ENCODE measurements at regions not wholly inside any gene's neighbourhood (a gene's known extent, or its start where the extent isn't known, plus 50 kb on each side); places are given as distances from the start of the nearest gene placed in this dataset.

DNA sequence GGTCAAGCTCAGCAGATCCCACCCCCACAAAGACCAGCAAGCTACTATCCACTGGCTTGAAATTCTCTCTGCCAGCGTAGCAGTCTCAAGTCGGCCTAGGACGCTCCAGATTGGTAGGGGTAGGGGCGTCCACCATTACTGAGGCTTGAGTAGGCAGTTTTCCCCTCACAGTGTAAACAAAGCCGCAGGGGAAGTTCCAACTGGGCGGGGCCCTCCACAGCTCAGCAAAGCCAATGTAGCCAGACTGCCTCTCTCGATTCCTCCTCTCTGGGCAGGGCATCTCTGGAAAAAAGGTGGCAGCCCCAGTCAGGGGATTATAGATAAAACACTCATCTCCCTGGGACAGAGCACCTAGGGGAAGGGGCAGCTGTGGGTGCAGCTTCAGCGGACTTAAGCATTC is 1064.9 kb upstream of the TENM4 start:
- TF ChIP-seq, protein P1, sequence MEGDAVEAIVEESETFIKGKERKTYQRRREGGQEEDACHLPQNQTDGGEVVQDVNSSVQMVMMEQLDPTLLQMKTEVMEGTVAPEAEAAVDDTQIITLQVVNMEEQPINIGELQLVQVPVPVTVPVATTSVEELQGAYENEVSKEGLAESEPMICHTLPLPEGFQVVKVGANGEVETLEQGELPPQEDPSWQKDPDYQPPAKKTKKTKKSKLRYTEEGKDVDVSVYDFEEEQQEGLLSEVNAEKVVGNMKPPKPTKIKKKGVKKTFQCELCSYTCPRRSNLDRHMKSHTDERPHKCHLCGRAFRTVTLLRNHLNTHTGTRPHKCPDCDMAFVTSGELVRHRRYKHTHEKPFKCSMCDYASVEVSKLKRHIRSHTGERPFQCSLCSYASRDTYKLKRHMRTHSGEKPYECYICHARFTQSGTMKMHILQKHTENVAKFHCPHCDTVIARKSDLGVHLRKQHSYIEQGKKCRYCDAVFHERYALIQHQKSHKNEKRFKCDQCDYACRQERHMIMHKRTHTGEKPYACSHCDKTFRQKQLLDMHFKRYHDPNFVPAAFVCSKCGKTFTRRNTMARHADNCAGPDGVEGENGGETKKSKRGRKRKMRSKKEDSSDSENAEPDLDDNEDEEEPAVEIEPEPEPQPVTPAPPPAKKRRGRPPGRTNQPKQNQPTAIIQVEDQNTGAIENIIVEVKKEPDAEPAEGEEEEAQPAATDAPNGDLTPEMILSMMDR (IDR thresholded peaks at IDR 0.05): no peak
- TF ChIP-seq POLR2A (IDR thresholded peaks at IDR 0.05): no peak
- Histone ChIP-seq H3K36me3 (no peaks in the 10 kb centered on the region), H3K4me3 (no peak overlapping the region), H3K9me3 (no peaks in the 10 kb centered on the region), H3K27ac (no peak overlapping the region), H3K27me3 (no peaks in the 10 kb centered on the region), H3K4me1 (no peaks in the 10 kb centered on the region)
- DNase-seq: no peak

- H3K4me3 ChIP-seq: no peak overlapping the region
- no peaks in the 10 kb centered on the region for H3K27me3 ChIP-seq
- no peaks in the 10 kb centered on the region for H3K4me1 ChIP-seq
- no peaks in the 10 kb centered on the region for H3K9me3 ChIP-seq
- TF ChIP-seq, protein P1 (IDR thresholded peaks at IDR 0.05): no peak
- no peak for TF ChIP-seq POLR2A (IDR thresholded peaks at IDR 0.05)
- DNase-seq: no peak
- no peak overlapping the region for H3K27ac ChIP-seq
- no peaks in the 10 kb centered on the region for H3K36me3 ChIP-seq
These were observed 1063.2 kb upstream of the TENM4 start for GRCh38 chr11:80503990-80504389.

GRCh38 chr11:80502511-80502910 is 1061.7 kb upstream of the TENM4 start:
- no peak for DNase-seq
- no peaks in the 10 kb centered on the region for H3K36me3 ChIP-seq
- no peak for TF ChIP-seq POLR2A (IDR thresholded peaks at IDR 0.05)
- TF ChIP-seq, protein P1 (IDR thresholded peaks at IDR 0.05): no peak
- no peak overlapping the region for H3K4me3 ChIP-seq
- no peak overlapping the region for H3K27ac ChIP-seq
- no peaks in the 10 kb centered on the region for H3K27me3 ChIP-seq
- H3K9me3 ChIP-seq: no peaks in the 10 kb centered on the region
- H3K4me1 ChIP-seq: no peaks in the 10 kb centered on the region

DNA sequence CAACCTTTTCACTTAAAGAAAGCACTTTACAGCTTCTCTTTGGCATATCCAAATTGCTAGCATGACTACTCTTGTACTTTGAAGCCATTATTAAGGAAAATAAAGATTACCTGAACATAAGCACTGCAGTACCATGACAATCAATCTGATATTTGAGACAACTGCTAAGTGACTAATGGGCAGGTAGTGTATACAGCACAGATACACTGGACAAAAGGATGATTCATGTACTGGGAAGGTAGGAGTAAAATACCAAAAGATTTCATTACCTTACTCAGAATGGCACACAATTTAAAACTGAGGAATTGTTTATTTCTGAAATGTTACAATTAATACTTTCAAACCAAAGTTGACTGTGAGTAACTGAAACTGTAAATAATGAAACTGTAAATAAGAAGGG is 1054.3 kb upstream of the TENM4 start:
- TF ChIP-seq POLR2A (IDR thresholded peaks at IDR 0.05): no peak
- TF ChIP-seq, protein P1 (IDR thresholded peaks at IDR 0.05): no peak
- H3K27me3 ChIP-seq: no peaks in the 10 kb centered on the region
- H3K4me1 ChIP-seq: no peaks in the 10 kb centered on the region
- no peak for DNase-seq
- peaks cover 0 to 4% (median 0%) of the 10 kb centered on the region in 4 donors for H3K9me3 ChIP-seq
- H3K36me3 ChIP-seq: no peaks in the 10 kb centered on the region
- no peak overlapping the region for H3K27ac ChIP-seq
- H3K4me3 ChIP-seq: no peak overlapping the region

DNA sequence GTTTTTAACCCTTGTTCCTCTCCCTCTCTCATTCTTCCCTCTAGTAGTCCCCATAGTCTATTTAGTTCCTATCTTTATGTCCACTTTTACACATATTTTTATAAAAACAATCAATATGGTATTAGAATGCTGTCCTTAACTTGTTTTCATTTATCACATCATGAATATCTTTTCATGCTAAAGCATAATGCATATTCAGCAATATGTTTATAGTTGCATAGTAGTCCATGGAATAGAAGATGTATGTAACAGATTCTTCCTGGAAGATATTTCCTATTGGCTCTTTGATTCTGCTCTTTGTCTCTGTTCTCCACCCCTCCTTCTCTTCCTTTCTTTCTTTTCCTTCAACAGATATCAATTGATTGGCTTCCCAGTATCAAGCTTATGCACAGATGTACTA is 1047.1 kb upstream of the TENM4 start:
- no peak for TF ChIP-seq POLR2A (IDR thresholded peaks at IDR 0.05)
- no peak overlapping the region for H3K27ac ChIP-seq
- no peak overlapping the region for H3K4me3 ChIP-seq
- H3K27me3 ChIP-seq: no peaks in the 10 kb centered on the region
- no peaks in the 10 kb centered on the region for H3K9me3 ChIP-seq
- H3K36me3 ChIP-seq: no peaks in the 10 kb centered on the region
- no peaks in the 10 kb centered on the region for H3K4me1 ChIP-seq
- DNase-seq: no peak

DNA sequence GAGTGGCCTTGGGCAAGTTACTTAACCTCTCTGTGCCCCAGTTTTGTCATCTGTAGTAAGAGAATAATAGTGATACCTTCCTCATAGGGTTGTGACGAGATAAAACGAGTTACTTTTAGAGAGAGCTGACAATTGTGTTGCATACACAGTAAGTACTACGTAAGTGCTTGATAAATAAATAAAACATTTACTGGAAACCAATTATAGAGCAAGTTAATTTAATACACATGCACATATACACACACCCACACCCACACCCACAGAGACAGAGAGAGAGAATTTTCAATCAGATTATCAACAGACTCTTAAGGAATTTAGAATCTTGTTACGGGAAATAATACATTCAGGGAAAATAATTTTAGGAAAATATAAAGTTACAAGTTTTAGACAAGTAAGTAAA is 1045.8 kb upstream of the TENM4 start:
- no peak for DNase-seq
- H3K9me3 ChIP-seq: no peaks in the 10 kb centered on the region
- no peaks in the 10 kb centered on the region for H3K4me1 ChIP-seq
- H3K4me3 ChIP-seq: no peak overlapping the region
- H3K36me3 ChIP-seq: no peaks in the 10 kb centered on the region
- no peak overlapping the region for H3K27ac ChIP-seq
- H3K27me3 ChIP-seq: no peaks in the 10 kb centered on the region
- TF ChIP-seq, protein P1 (IDR thresholded peaks at IDR 0.05): no peak
- TF ChIP-seq POLR2A (IDR thresholded peaks at IDR 0.05): no peak

All from Peyer's patch (tissue), 4 donors.